ENCODE measurements at regions not wholly inside any gene's neighbourhood (a gene's known extent, or its start where the extent isn't known, plus 50 kb on each side); places are given as distances from the start of the nearest gene placed in this dataset.

GRCh38 chr11:115739146-115739545, 234.9 kb upstream of the CADM1 start:
- DNase-seq = no peak

GRCh38 chr11:115737875-115738274, 233.7 kb upstream of the CADM1 start:
- no peak for DNase-seq

DNA sequence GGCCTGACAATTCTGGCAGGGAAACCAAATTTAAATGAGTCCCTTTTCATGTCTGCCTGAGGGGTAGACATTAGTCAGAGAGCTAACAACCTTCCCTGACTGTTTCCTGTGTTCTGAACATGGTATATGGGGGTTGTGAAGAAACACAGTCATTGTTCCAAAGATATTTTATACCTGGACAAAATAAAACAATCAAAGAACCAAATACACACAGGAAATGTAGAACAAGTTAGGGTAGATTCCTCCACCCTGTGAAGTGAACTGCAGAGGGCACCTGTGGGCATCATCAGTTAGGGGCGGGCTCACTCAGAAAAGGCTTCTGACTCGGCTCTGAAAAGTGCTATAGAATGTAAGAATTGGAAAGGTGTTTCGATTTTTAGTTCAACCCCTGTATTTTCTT, 231.9 kb upstream of the CADM1 start:
- no peak for DNase-seq

GRCh38 chr11:115724666-115725065, 220.5 kb upstream of the CADM1 start:
- no peak for DNase-seq

- no peak for DNase-seq
These were observed 218.5 kb upstream of the CADM1 start for GRCh38 chr11:115722711-115723110.

DNA sequence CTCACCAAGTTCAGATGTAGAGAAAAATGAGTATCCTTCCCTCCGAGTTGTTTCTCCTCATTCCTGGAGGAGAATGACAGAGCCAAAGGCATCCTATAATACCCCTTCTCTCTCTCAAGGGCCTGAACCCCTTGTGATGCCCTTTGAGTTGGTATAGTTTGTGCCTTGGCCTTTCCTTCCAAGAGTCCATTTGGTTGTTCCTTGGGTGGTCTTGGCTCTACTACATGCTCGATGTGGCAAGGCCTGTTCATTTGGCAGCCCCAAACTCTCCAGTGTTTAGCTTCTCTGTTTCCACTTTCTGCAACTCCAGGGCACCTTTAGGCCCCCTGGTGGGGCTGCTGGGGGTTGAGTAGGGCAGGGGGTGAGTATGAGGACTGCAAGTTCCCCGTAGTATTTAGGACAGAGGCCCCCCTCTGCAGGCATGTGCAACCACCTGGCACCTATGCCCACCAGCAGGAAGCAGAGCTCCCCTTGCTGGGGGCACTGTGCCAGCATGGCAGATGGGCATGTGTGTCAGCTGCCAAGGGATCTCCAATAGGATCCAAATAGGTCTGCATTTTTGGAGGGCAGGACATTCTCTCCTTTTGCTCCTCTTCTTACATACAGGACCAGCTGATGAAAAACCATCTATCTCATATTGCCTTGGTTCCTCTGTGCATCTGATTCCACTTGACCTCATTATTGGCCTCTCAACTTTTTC, 217.2 kb upstream of the CADM1 start:
- no peak for DNase-seq

- no peak for DNase-seq
These were observed 216.5 kb upstream of the CADM1 start for GRCh38 chr11:115720602-115721245.

- no peak for DNase-seq
These were observed 214.7 kb upstream of the CADM1 start for GRCh38 chr11:115718945-115719344.

DNA sequence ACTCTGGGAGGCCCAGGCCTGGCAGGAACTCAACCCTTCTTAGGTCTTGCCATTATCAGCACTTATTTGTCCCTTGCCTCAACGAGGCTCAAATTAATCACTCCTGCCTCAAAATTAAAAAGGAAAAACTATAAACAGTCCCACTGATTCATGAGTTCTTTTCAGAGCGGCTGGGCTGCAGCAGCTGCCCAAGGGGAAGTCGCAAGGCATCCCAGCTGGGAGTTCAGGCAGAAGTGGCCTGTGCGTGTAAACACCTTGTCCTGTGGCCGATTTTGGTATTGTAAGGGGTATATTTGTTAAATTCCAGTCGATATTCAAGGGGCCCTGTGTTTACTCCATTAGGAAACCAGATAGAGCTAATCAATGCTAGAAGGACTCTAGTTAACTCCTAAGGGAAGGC, 213.9 kb upstream of the CADM1 start:
- DNase-seq = no peak

- DNase-seq = no peak
These were observed 212.7 kb upstream of the CADM1 start for GRCh38 chr11:115716601-115717529.

GRCh38 chr11:115716080-115716479, 211.9 kb upstream of the CADM1 start:
- no peak for DNase-seq

- DNase-seq = no peak
These were observed 211.1 kb upstream of the CADM1 start for GRCh38 chr11:115715251-115715770.

- no peak for DNase-seq
These were observed 208.1 kb upstream of the CADM1 start for GRCh38 chr11:115712296-115712695.

DNA sequence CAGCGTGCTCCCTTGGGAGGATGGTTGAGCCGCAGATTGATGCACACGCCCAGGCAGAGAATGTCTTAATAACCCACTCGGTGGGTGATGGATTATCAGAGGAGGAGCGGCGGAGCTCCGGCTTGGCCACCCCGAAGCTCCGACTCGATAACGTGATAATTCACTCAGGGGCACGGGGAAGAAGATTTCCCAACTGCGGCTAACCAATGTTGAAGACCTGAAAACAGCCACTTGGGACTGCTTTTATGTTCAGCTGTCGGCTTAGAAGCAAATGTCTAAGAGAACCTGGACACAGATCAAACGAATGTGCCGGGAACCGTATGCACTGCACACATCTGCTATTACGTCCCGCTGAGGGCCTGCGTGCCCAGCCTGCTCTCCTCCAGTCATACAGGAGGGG, 206.8 kb upstream of the CADM1 start:
- no peak for DNase-seq

- no peak for DNase-seq
These were observed 206.2 kb upstream of the CADM1 start for GRCh38 chr11:115710426-115710825.

DNA sequence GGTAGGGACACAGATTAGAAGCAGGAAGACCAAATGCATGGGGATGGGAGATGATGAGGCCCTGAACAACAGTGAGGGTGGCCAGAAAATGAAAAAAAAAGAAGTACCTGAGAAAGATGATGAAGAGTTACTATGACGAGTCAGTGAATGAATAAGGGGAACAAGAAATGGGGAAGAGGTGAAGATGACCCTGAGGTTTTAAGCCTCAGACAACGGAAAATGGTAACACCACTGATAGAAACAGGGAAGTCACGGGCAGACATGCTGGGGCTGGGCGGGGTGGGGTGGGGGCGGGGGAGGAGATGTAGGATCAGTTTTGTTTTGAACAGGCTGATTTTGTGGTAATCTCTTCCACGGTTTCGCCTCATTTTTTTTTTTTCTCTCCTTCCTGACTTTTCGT, 205.1 kb upstream of the CADM1 start:
- no peak for DNase-seq

GRCh38 chr11:115707180-115707905, 203.1 kb upstream of the CADM1 start:
- no peak for DNase-seq

DNA sequence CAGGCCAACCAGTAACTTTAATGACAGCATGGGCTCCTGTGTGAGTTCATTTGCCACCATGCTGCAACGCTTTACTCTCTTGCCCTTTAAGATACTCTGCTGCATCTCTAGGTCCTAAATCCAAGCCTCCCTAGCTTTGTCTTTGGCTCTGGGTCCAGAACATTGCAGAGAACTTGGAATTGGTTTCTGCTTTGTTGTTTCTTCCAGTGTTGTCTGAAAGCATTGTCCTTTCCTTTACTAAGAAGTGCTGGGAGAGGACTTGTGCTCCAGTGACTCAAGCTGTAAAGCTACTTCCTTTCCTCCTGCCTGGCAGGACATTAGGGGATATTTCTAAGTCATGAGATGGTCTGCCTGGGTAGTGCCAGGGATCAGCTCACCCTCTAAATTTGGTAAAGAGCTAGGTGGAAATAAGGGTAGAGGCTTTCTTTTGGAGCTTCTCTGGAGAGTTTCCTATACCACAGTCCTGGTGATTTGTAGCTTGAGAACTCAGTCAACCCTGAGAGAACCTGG, 202.5 kb upstream of the CADM1 start:
- no peak for DNase-seq

DNA sequence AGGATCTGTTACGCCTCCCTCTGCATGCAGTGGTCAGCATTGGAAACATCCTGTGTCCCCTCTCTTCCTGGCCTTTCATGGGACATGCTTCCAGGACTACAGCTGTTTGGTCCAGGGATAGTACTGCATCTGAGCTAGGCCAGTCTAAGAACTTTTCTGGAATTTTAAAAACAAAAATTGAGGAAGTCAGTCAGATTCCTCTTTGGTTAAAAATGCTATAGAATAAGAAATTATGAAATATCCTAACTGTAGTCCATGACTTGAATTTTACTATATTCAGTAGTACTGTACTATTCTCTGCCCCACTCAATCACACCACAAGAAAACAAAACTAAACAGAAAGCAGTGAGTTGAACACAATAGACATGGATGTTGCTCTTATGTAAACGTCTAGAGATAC, 201.0 kb upstream of the CADM1 start:
- no peak for DNase-seq

- no peak for DNase-seq
These were observed 197.0 kb upstream of the CADM1 start for GRCh38 chr11:115700981-115701875.

DNA sequence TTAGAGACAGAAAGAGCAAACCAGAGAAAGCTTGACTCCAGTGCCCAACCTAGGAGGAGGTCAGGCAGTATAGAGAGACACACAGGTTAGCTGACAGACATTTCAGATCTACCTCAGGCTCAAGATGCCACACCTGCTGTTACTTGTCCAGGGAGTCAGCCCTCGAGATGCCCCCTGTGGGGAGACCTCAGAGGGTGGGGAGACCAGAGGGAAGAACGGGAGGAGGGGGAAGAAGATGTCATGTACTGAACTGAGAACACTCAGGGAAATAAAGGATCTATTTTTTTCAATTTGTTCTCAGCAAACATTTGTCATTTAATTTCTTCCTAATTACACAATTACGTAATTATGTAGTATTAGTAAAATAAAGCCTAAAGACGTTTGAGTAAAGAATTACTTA, 196.3 kb upstream of the CADM1 start:
- DNase-seq = no peak

GRCh38 chr11:115699733-115700132, 195.5 kb upstream of the CADM1 start:
- DNase-seq = no peak

Measured in stimulated activated CD4-positive, alpha-beta T cell treated with anti-CD3 and anti-CD28 coated beads, Interleukin-1b, Interleukin-23, amount 100 ng/mL, for 48 hours (primary cell).